H1 (cell line): ENCODE measurements at regions not wholly inside any gene's neighbourhood (a gene's known extent, or its start where the extent isn't known, plus 50 kb on each side); places are given as distances from the start of the nearest gene placed in this dataset.

Experiments used
- BCL11A ChIP-seq, 2 experiments: IDR thresholded peaks; one replicate each; pipeline ENCODE4 v1.6.1; 2011; ENCODE audit warnings: low read depth in 2 of 2, low read length in 2 of 2, mild to moderate bottlenecking in 2 of 2
- RAD21 ChIP-seq, 2 experiments: IDR thresholded peaks in 1 of 2; conservative IDR thresholded peaks in 1 of 2; 2 replicates each; pipeline ENCODE4 v1.6.1; 2011; ENCODE audit warnings: low read depth in 2 of 2, low read length in 2 of 2, improper control_type of control experiment in 1 of 2, inconsistent platforms in 1 of 2, mild to moderate bottlenecking in 1 of 2, moderate library complexity in 1 of 2
- SAP30 ChIP-seq: fragments of 300-600 bp; sonication (generic); IDR thresholded peaks from 2 replicates; pipeline ENCODE4 v1.7.1; 2012; ENCODE audit warnings: low read length, moderate library complexity, mild to moderate bottlenecking, inconsistent platforms; ENCODE audit not compliant: insufficient read depth, insufficient replicate concordance
- ZNF274 ChIP-seq: IDR thresholded peaks from 2 replicates; pipeline ENCODE4 v1.7.0; 2012; ENCODE audit warnings: low read length, borderline replicate concordance; ENCODE audit errors: extremely low read depth
- TF ChIP-seq, protein P1 (sequence below), 3 experiments: IDR thresholded peaks; 1 replicate in 2 of 3; 2 replicates in 1 of 3; pipeline versions ENCODE4 v1.5.1 to v1.6.1; 2011; ENCODE audit warnings: low read length in 3 of 3, mild to moderate bottlenecking in 3 of 3, inconsistent platforms in 2 of 3, low read depth in 1 of 3, moderate library complexity in 1 of 3; ENCODE audit not compliant: insufficient read depth in 1 of 3; ENCODE audit errors: control extremely low read depth in 1 of 3

- TF ChIP-seq, protein P1, sequence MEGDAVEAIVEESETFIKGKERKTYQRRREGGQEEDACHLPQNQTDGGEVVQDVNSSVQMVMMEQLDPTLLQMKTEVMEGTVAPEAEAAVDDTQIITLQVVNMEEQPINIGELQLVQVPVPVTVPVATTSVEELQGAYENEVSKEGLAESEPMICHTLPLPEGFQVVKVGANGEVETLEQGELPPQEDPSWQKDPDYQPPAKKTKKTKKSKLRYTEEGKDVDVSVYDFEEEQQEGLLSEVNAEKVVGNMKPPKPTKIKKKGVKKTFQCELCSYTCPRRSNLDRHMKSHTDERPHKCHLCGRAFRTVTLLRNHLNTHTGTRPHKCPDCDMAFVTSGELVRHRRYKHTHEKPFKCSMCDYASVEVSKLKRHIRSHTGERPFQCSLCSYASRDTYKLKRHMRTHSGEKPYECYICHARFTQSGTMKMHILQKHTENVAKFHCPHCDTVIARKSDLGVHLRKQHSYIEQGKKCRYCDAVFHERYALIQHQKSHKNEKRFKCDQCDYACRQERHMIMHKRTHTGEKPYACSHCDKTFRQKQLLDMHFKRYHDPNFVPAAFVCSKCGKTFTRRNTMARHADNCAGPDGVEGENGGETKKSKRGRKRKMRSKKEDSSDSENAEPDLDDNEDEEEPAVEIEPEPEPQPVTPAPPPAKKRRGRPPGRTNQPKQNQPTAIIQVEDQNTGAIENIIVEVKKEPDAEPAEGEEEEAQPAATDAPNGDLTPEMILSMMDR (IDR thresholded peaks at IDR 0.05; ENCODE audit: control extremely low read depth in 1 of 3, insufficient read depth in 1 of 3, low read depth in 1 of 3, low read length in 3 of 3) = no peak
- no peak for TF ChIP-seq SAP30
- TF ChIP-seq RAD21 (IDR thresholded peaks at IDR 0.05 in 1 of 2, conservative IDR thresholded peaks at IDR 0.05 in 1 of 2; ENCODE audit: low read depth in 2 of 2, low read length in 2 of 2) = no peak
- TF ChIP-seq ZNF274 = no peak
- no peak for TF ChIP-seq BCL11A (IDR thresholded peaks at IDR 0.05; ENCODE audit: low read depth in 2 of 2, low read length in 2 of 2)
Observed at GRCh38 chr2:147560810-147561535, 283.9 kb upstream of the ACVR2A start (continued).
